ENCODE measurements at regions not wholly inside any gene's neighbourhood (a gene's known extent, or its start where the extent isn't known, plus 50 kb on each side); places are given as distances from the start of the nearest gene placed in this dataset.

- DNase-seq (ENCODE audit: low read depth) = peak; percentile 55
- peak; percentile 54 for TF ChIP-seq CTCF (IDR thresholded peaks at IDR 0.05; ENCODE audit: low read length, missing control alignments)
- no peak overlapping the region for H3K4me3 ChIP-seq (replicated peaks; ENCODE audit: low read depth, low read length)
Measured at GRCh38 chr7:130814778-130815335, 80.8 kb upstream of the KLF14 start.

GRCh38 chr7:130818056-130818455, 84.0 kb upstream of the KLF14 start:
- DNase-seq (ENCODE audit: low read depth) = no peak
- no peak for TF ChIP-seq CTCF (IDR thresholded peaks at IDR 0.05; ENCODE audit: low read length, missing control alignments)
- no peak overlapping the region for H3K4me3 ChIP-seq (replicated peaks; ENCODE audit: low read depth, low read length)

GRCh38 chr7:130821864-130822263, 87.9 kb upstream of the KLF14 start:
- TF ChIP-seq CTCF (IDR thresholded peaks at IDR 0.05; ENCODE audit: low read length, missing control alignments) = no peak
- no peak overlapping the region for H3K4me3 ChIP-seq (replicated peaks; ENCODE audit: low read depth, low read length)
- no peak for DNase-seq (ENCODE audit: low read depth)

- no peak for DNase-seq (ENCODE audit: low read depth)
- no peak for TF ChIP-seq CTCF (IDR thresholded peaks at IDR 0.05; ENCODE audit: low read length, missing control alignments)
- no peak overlapping the region for H3K4me3 ChIP-seq (replicated peaks; ENCODE audit: low read depth, low read length)
Measured at GRCh38 chr7:130822642-130823041, 88.6 kb upstream of the KLF14 start.

GRCh38 chr7:130823060-130823459, 89.1 kb upstream of the KLF14 start:
- DNase-seq (ENCODE audit: low read depth) = no peak
- TF ChIP-seq CTCF (IDR thresholded peaks at IDR 0.05; ENCODE audit: low read length, missing control alignments) = no peak

GRCh38 chr7:130825819-130826218, 91.8 kb upstream of the KLF14 start:
- no peak for TF ChIP-seq CTCF (IDR thresholded peaks at IDR 0.05; ENCODE audit: low read length, missing control alignments)

More at GRCh38 chr7:130823060-130823459, 89.1 kb upstream of the KLF14 start:
- H3K4me3 ChIP-seq (replicated peaks; ENCODE audit: low read depth, low read length) = no peak overlapping the region

GRCh38 chr7:130829415-130829814, 95.4 kb upstream of the KLF14 start:
- no peak for DNase-seq (ENCODE audit: low read depth)

More at GRCh38 chr7:130825819-130826218, 91.8 kb upstream of the KLF14 start:
- no peak for DNase-seq (ENCODE audit: low read depth)
- no peak overlapping the region for H3K4me3 ChIP-seq (replicated peaks; ENCODE audit: low read depth, low read length)

More at GRCh38 chr7:130829415-130829814, 95.4 kb upstream of the KLF14 start:
- no peak for TF ChIP-seq CTCF (IDR thresholded peaks at IDR 0.05; ENCODE audit: low read length, missing control alignments)
- no peak overlapping the region for H3K4me3 ChIP-seq (replicated peaks; ENCODE audit: low read depth, low read length)

Data from fibroblast of pulmonary artery (primary cell).